IPS-18c (cell line): ENCODE measurements at regions not wholly inside any gene's neighbourhood (a gene's known extent, or its start where the extent isn't known, plus 50 kb on each side); places are given as distances from the start of the nearest gene placed in this dataset.
"Not testable (repeated sequence)": the region's sequence is repeated elsewhere in the genome, so short reads cannot be mapped to it uniquely, and the experiment has no call there.

ENCODE experiments used
- H3K4me3 ChIP-seq: 2 replicates; pipeline ENCODE4 v1.7.0; 2013; ENCODE audit warnings: low read depth, mild to moderate bottlenecking, low read length, moderate library complexity; ENCODE audit not compliant: insufficient read depth
- H3K9me3 ChIP-seq: one replicate; pipeline ENCODE4 v1.6.1; 2013; ENCODE audit warnings: mild to moderate bottlenecking, low read length, moderate library complexity; ENCODE audit not compliant: control insufficient read depth, insufficient read depth

DNA sequence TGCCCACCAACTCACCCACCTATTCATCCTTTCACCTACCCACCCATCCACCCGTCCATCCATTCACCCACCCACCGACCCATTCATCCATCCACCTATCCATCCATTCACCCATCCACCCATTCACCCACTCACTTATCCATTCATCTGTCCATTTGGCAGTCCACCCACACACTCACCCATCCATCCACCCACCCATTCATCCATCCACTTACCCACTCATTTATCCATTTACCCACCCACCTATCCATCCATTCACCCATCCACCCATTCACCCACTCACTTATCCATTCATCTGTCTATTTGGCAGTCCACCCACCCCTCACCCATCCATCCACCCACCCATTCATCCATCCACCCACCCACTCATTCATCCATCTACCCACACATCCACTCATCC is 278.1 kb upstream of the IRX4 start:
- Histone ChIP-seq H3K4me3 (no peak overlapping the region), H3K9me3 (no peaks in the 10 kb centered on the region)

- no peaks in the 10 kb centered on the region for H3K9me3 ChIP-seq
- no peak overlapping the region for H3K4me3 ChIP-seq
Measured at GRCh38 chr5:2158767-2159166, 276.0 kb upstream of the IRX4 start.

DNA sequence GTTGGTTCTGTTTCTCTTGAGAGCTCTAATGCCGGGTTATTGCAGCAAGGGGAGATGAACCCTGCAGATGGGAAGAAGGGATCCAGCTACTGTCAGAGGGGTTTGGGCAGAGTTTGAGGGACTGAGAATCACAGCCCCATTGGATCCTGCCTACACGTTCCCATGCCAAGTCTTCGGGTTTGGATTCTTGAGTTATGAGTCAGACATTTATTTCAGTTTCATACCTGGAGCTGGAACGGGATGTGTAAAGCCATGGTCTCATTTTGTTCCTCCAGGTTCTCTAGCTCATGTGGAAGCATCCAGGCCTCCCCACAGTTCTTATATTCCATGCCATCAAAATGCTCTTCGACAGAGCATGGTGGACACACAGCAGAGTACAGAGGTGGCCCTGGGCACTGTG is 275.4 kb upstream of the IRX4 start:
- Histone ChIP-seq H3K4me3 (no peak overlapping the region), H3K9me3 (no peaks in the 10 kb centered on the region)

DNA sequence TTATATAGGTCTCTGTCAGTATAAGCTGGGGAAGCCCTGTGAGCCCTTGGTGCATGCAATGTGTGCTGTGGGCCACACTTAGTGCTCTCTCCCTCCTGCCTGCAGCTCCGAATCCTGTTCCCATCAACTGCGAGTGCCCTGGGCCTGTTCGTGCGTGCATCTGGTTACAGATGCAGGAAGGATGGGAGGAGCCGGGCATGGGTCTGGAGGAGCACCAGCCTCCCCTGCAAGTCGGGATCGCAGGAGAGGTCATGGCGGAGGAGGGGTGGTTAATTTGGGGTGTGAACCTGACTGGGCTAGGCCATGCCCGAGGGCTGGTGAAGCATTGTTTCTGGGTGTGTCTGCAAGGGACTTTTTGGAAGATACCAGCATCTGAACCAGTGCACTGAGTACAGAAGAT is 274.6 kb upstream of the IRX4 start:
- no peak overlapping the region for H3K4me3 ChIP-seq
- no peaks in the 10 kb centered on the region for H3K9me3 ChIP-seq

DNA sequence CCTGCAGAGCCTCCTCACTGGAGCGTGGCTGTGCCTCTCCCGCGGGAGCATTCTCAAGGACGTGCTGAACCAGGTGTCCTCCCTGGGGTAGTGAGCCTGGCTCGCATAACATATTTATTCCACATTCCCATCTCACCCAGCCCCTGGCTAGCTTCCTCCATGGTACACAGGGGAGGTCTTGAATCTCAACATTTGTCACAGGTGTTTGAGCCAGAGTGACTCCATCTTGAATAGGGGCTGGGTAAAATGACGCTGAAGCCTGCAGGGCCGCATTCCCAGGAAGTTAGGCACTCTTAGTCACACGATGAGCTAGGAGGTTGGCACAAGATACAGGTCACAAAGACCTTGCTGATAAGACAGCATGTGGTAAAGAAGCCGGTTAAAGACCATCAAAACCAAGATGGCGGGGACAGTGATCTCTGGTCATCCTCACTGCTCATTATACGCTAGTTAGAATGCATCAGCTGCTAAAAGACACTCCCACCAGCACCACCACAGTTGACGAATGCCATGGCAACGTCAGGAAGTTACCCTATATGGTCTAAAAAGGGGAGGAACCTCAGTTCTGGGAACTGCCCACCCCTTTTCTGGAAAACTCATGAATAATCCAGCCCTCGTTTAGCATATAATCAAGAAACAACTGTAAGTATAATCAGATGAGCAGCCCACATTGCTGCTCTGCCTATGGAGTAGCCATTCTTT is 273.8 kb upstream of the IRX4 start:
- Histone ChIP-seq H3K4me3 (no peak overlapping the region), H3K9me3 (no peaks in the 10 kb centered on the region)

GRCh38 chr5:2155556-2155955 is 272.8 kb upstream of the IRX4 start:
- Histone ChIP-seq H3K4me3 (no peak overlapping the region), H3K9me3 (no peaks in the 10 kb centered on the region)

- Histone ChIP-seq H3K9me3 (no peaks in the 10 kb centered on the region), H3K4me3 (no peak overlapping the region)
Measured at GRCh38 chr5:2153802-2154201, 271.1 kb upstream of the IRX4 start.

GRCh38 chr5:2153350-2153749 is 270.6 kb upstream of the IRX4 start:
- Histone ChIP-seq H3K4me3 (no peak overlapping the region), H3K9me3 (no peaks in the 10 kb centered on the region)

DNA sequence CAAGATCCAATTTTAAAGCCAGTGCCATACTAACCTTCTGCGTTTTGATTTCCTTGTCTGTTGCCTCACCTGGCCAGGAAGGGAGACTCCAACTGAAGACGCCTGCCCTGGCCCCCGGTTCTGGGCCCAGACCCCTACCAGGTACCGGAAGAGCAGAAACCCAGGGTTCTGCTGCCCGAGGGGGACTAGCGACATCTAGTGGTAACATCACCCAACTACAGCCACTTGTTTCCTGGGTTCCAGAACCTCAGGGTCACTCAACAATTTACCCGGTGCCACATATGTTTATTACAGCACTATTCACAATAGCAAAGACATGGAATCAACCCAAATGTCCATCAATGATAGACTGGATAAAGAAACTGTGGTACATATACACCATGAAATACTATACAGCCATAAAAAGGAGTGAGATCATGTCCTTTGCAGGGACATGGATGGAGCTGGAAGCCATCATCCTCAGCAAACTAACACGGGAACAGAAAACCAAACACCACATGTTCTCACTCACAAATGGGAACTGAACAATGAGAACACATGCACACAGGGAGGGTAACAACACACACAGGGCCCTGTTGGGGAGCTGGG is 268.7 kb upstream of the IRX4 start:
- H3K4me3 ChIP-seq, H3K9me3 ChIP-seq: not testable (repeated sequence)

DNA sequence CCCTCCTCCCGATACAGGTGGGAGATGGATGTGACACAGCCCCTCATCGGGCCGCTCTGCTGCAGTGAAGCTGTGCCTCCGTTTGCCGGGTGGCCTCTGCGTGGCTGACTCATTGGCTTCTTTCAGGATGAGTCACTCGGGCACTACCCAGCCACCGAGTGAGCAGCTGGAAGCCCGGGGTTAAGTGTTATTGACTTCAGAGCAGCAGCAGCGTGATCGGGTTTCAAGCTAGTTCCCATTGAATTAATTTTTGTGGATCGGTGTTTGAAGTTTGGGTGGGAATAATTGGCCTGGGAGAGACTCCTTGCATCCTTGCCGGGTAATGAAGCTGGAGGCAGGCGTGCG is 266.4 kb upstream of the IRX4 start:
- Histone ChIP-seq H3K9me3 (peaks cover under 1% of the 10 kb centered on the region), H3K4me3 (no peak overlapping the region)

DNA sequence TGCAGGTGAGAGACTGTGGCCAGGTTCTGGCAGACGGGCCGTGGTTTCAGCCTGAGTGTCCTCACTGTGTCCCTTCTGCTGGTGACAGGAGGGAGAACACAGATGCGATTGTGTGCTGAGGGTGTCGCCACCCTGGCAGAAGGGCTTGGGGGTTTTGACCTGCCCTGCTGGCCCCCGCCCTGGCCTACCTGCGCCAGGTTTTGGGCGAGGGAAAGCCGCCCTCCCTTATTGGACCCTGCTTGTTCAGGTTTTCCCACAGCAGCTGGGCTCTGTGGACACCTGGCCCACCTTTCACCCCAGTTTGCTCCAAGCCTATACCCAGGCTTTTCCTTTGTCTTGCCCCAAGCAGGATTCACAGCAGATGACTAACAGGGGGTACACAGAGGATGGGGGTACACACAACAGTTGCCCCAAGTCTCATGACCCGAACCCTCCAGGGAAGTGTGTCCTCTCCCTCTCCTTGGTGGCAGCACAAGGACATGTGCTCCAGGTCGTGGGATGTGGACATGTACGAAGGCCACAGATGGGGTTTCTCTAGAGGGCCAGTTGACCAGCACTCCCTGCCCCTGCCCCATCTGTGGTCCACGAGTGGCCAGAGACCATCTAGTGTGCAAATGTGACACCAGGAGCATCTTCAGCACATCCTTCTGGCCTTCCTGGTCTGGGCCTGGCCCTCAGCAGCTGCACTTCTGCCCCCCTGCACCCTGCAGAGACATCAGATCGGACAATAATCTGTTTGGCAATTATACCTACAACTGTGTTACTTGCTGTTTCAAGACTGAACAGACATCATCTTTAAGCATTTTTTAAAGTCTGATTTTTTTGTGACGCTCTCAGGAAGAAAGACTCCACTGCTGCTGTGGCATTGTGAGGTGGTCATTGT is 265.8 kb upstream of the IRX4 start:
- peaks cover 3% of the 10 kb centered on the region for H3K9me3 ChIP-seq

GRCh38 chr5:2147504-2148311 is 265.0 kb upstream of the IRX4 start:
- peaks cover 3% of the 10 kb centered on the region for H3K9me3 ChIP-seq

More for the DNA sequence above, 265.8 kb upstream of the IRX4 start:
- H3K4me3 ChIP-seq, result no peak overlapping the region

DNA sequence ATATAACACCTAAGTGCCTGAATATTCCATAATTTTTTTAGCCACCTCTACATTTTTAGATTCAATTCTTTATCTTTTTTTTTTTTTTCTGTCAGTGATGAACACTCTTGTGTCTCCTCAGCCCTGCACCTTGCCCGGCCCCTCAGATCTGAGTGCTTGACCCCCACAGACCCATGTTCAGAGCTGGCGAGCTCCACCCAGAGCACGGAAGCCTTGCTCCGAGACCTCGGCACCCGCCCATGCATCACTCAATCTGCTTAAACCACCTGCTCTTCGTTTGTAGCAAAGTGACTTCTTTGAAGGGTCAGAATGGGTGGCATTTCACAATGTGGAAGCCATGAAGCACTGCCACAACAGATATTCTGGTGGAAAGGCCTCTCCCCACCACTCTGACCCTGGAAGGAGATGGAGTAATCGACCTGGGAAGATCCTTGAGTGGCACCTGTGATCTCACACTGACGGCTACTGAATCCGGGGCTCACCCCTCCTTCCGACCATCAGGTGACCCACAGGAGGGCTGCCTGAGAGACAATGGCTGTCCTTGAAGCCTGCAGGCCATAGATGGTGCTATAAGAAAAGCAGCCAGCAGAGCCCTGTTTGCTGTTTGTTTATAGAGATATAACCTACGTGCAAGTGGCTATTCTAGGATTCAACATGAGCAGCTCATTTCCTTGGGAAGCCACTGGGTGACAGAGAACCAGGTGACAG is 261.1 kb upstream of the IRX4 start:
- Histone ChIP-seq H3K4me3 (no peak overlapping the region), H3K9me3 (peaks cover 3% of the 10 kb centered on the region)

More at GRCh38 chr5:2147504-2148311, 265.0 kb upstream of the IRX4 start:
- H3K4me3 ChIP-seq, result no peak overlapping the region

- no peak overlapping the region for H3K4me3 ChIP-seq
- H3K9me3 ChIP-seq, result peaks cover 5% of the 10 kb centered on the region
Measured at GRCh38 chr5:2143088-2143487, 260.4 kb upstream of the IRX4 start.

- Histone ChIP-seq H3K9me3 (peaks cover 5% of the 10 kb centered on the region), H3K4me3 (no peak overlapping the region)
Measured at GRCh38 chr5:2142456-2142954, 259.8 kb upstream of the IRX4 start.

DNA sequence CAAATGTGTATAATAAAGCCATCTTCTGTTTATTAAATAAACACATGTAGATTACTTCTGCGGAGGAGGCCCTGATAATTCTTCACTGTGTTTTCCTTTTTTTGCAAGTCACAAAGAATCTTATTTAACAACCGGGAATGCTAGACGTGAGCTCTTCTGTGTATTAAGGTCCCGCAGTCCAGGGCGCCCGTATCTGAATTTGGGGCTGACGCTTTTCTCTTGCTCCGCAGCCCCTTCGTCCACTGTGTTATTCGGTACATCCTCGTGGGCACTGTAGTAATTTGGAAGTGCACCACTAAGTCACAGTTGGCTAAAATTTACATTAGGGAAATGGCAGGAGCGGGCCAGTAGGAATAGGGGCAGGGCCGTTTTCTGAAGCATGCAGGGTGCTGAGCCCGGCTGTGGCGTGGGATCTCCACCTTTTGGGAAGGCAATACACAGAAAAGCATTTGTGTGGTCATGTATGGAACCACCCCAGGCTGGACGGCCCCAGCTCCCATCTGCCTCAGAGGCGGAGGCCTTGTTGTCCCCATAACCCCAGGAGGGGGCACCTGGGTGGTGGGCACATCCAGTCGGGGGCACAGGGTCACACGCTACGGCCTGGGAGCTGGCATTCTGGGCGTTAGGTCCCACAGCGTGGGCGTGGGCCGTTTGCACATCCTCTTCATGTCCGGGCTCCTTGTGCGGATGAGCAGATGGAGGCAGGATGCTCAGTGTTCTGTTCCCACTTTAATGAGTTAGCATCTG is 258.7 kb upstream of the IRX4 start:
- Histone ChIP-seq H3K9me3 (peaks cover 5% of the 10 kb centered on the region), H3K4me3 (no peak overlapping the region)
